ENCODE measurements at regions not wholly inside any gene's neighbourhood (a gene's known extent, or its start where the extent isn't known, plus 50 kb on each side); places are given as distances from the start of the nearest gene placed in this dataset.

- DNase-seq (ENCODE audit: extremely low read depth in 1 of 4, low spot score in 3 of 4), result no peak
- Histone ChIP-seq H4K20me1 (replicated peaks; ENCODE audit: control insufficient read depth, insufficient read depth, low read length) (no peaks in the 10 kb centered on the region), H3K79me2 (ENCODE audit: control insufficient read depth, insufficient read depth, low read length) (no peaks in the 10 kb centered on the region), H3K9me1 (ENCODE audit: control insufficient read depth, insufficient read depth, low read length) (no peaks in the 10 kb centered on the region), H2AFZ (ENCODE audit: low read depth, low read length) (no peak overlapping the region), H3K27ac (ENCODE audit: extremely low read depth, low read depth, low read length) (no peak overlapping the region), H3K27me3 (ENCODE audit: control insufficient read depth in 2 of 2, insufficient read depth in 2 of 2, low read length in 2 of 2) (no peaks in the 10 kb centered on the region), H3K9ac (ENCODE audit: insufficient read depth in 1 of 2, low read depth in 2 of 2, low read length in 2 of 2) (no peak overlapping the region), H3K36me3 (ENCODE audit: control insufficient read depth, insufficient read depth, low read length) (no peaks in the 10 kb centered on the region), H3K4me2 (ENCODE audit: insufficient read depth, low read length) (no peak overlapping the region), H3K9me3 (replicated peaks; ENCODE audit: control insufficient read depth, insufficient read depth, low read depth, low read length) (0 out of 2 replicates have a peak, but pooled peaks cover 2% of the 10 kb centered on the region), H3K4me3 (no peak overlapping the region), H3K4me1 (replicated peaks in 1 of 2; ENCODE audit: control insufficient read depth in 2 of 2, insufficient read depth in 2 of 2, low read length in 2 of 2) (no peaks in the 10 kb centered on the region)
- no peak for FAIRE-seq
- TF ChIP-seq EGR1 (conservative IDR thresholded peaks at IDR 0.05), result no peak
- TF ChIP-seq RUNX1 (IDR thresholded peaks at IDR 0.05; ENCODE audit: low read depth), result no peak
- no peak for TF ChIP-seq SRSF7 (optimal IDR thresholded peaks at IDR 0.05; ENCODE audit: low read depth, low read length)
- no peak for TF ChIP-seq HSF4 (CRISPR knock-in tag; IDR thresholded peaks at IDR 0.05; ENCODE audit: borderline replicate concordance)
- TF ChIP-seq FUS (optimal IDR thresholded peaks at IDR 0.05; ENCODE audit: low read depth, low read length), result no peak
- TF ChIP-seq LCOR (CRISPR knock-in tag; IDR thresholded peaks at IDR 0.05), result no peak
- POLR2A ChIA-PET, result no interaction called here
- intact Hi-C loops (cut with micrococcal nuclease), result no loop called here
- in situ Hi-C loops (cut with MboI), result no loop called here
- no TSS peak for BruUV-seq (replicated peaks)
- 4% methylated on average over 1 of the region's 1 CpG for WGBS (ENCODE audit: insufficient coverage, low coverage, missing lambda C conversion rate)
- no peak for ATAC-seq
- CTCF ChIA-PET (ENCODE audit: low intra/inter-chr PET ratio), result no interaction called here
Measured at GRCh38 chr2:184413671-184414229, 184.6 kb upstream of the ZNF804A start.
